ENCODE measurements at regions not wholly inside any gene's neighbourhood (a gene's known extent, or its start where the extent isn't known, plus 50 kb on each side); places are given as distances from the start of the nearest gene placed in this dataset.

- no peak for DNase-seq
Measured at GRCh38 chr17:6941989-6942388, 53.9 kb upstream of the ALOX12 start.

- no peak for DNase-seq
Measured at GRCh38 chr17:6943406-6943805, 52.4 kb upstream of the ALOX12 start.
